ENCODE measurements at regions not wholly inside any gene's neighbourhood (a gene's known extent, or its start where the extent isn't known, plus 50 kb on each side); places are given as distances from the start of the nearest gene placed in this dataset.

GRCh38 chr10:2263561-2263960, 526.2 kb upstream of the ADARB2 start:
- Histone ChIP-seq H3K4me1 (ENCODE audit: insufficient read depth) (no peaks in the 10 kb centered on the region), H3K4me3 (no peak overlapping the region), H3K9me2 (replicated peaks; ENCODE audit: insufficient read depth) (no peaks in the 10 kb centered on the region), H3K9me3 (ENCODE audit: low read depth) (no peaks in the 10 kb centered on the region), H4K20me1 (ENCODE audit: insufficient read depth, poor library complexity, severe bottlenecking) (no peaks in the 10 kb centered on the region), H3K36me3 (replicated peaks; ENCODE audit: insufficient read depth, low read depth) (no peaks in the 10 kb centered on the region), H3K27me3 (no peaks in the 10 kb centered on the region), H3K79me2 (no peaks in the 10 kb centered on the region), H3K27ac (no peak overlapping the region), H2AFZ (no peak overlapping the region), H3K4me2 (no peak overlapping the region)
- no peak for DNase-seq (ENCODE audit: low spot score)
- no peak for TF ChIP-seq EZH2 (IDR thresholded peaks at IDR 0.05; ENCODE audit: borderline replicate concordance)
- no peak for TF ChIP-seq EZH2phosphoT487 (IDR thresholded peaks at IDR 0.05; ENCODE audit: low read depth, severe bottlenecking, unreplicated experiment)
- TF ChIP-seq CTCF (IDR thresholded peaks at IDR 0.05; ENCODE audit: poor library complexity), result no peak

- Histone ChIP-seq H3K9me2 (replicated peaks; ENCODE audit: insufficient read depth) (no peaks in the 10 kb centered on the region), H3K27me3 (no peaks in the 10 kb centered on the region), H3K9me3 (ENCODE audit: low read depth) (no peaks in the 10 kb centered on the region), H3K4me1 (ENCODE audit: insufficient read depth) (no peaks in the 10 kb centered on the region), H3K79me2 (no peaks in the 10 kb centered on the region), H3K4me3 (no peak overlapping the region), H3K36me3 (replicated peaks; ENCODE audit: insufficient read depth, low read depth) (no peaks in the 10 kb centered on the region), H3K27ac (no peak overlapping the region), H2AFZ (no peak overlapping the region), H4K20me1 (ENCODE audit: insufficient read depth, poor library complexity, severe bottlenecking) (no peaks in the 10 kb centered on the region), H3K4me2 (no peak overlapping the region)
- TF ChIP-seq CTCF (IDR thresholded peaks at IDR 0.05; ENCODE audit: poor library complexity), result no peak
- no peak for TF ChIP-seq EZH2phosphoT487 (IDR thresholded peaks at IDR 0.05; ENCODE audit: low read depth, severe bottlenecking, unreplicated experiment)
- TF ChIP-seq EZH2 (IDR thresholded peaks at IDR 0.05; ENCODE audit: borderline replicate concordance), result no peak
- WGBS (ENCODE audit: low lambda C conversion rate, missing lambda C conversion rate), result 84% methylated on average over 4 of the region's 4 CpGs
- DNase-seq (ENCODE audit: low spot score), result no peak
Measured at GRCh38 chr10:2262878-2263277, 525.6 kb upstream of the ADARB2 start.

GRCh38 chr10:2262333-2262732, 525.0 kb upstream of the ADARB2 start:
- 74% methylated on average over 2 of the region's 2 CpGs for WGBS (ENCODE audit: low lambda C conversion rate, missing lambda C conversion rate)
- H3K36me3 ChIP-seq (replicated peaks; ENCODE audit: insufficient read depth, low read depth), result no peaks in the 10 kb centered on the region
- H3K79me2 ChIP-seq, result no peaks in the 10 kb centered on the region
- H3K4me2 ChIP-seq, result no peak overlapping the region
- H3K27me3 ChIP-seq, result no peaks in the 10 kb centered on the region
- TF ChIP-seq EZH2phosphoT487 (IDR thresholded peaks at IDR 0.05; ENCODE audit: low read depth, severe bottlenecking, unreplicated experiment) (no peak), EZH2 (IDR thresholded peaks at IDR 0.05; ENCODE audit: borderline replicate concordance) (no peak), CTCF (IDR thresholded peaks at IDR 0.05; ENCODE audit: poor library complexity) (no peak)
- H3K9me2 ChIP-seq (replicated peaks; ENCODE audit: insufficient read depth), result no peaks in the 10 kb centered on the region
- no peak overlapping the region for H2AFZ ChIP-seq
- no peaks in the 10 kb centered on the region for H3K9me3 ChIP-seq (ENCODE audit: low read depth)
- H3K4me1 ChIP-seq (ENCODE audit: insufficient read depth), result no peaks in the 10 kb centered on the region
- no peak overlapping the region for H3K27ac ChIP-seq
- no peak for DNase-seq (ENCODE audit: low spot score)
- no peaks in the 10 kb centered on the region for H4K20me1 ChIP-seq (ENCODE audit: insufficient read depth, poor library complexity, severe bottlenecking)
- H3K4me3 ChIP-seq, result no peak overlapping the region

GRCh38 chr10:2256241-2256640, 518.9 kb upstream of the ADARB2 start:
- no peaks in the 10 kb centered on the region for H3K4me1 ChIP-seq (ENCODE audit: insufficient read depth)
- no peaks in the 10 kb centered on the region for H3K27me3 ChIP-seq
- 77% methylated on average over 7 of the region's 7 CpGs for WGBS (ENCODE audit: low lambda C conversion rate, missing lambda C conversion rate)
- H3K9me3 ChIP-seq (ENCODE audit: low read depth), result no peaks in the 10 kb centered on the region
- H3K4me2 ChIP-seq, result no peak overlapping the region
- no peak overlapping the region for H3K27ac ChIP-seq
- no peaks in the 10 kb centered on the region for H3K9me2 ChIP-seq (replicated peaks; ENCODE audit: insufficient read depth)
- TF ChIP-seq EZH2phosphoT487 (IDR thresholded peaks at IDR 0.05; ENCODE audit: low read depth, severe bottlenecking, unreplicated experiment), result no peak
- TF ChIP-seq EZH2 (IDR thresholded peaks at IDR 0.05; ENCODE audit: borderline replicate concordance), result no peak
- no peak for TF ChIP-seq CTCF (IDR thresholded peaks at IDR 0.05; ENCODE audit: poor library complexity)
- no peaks in the 10 kb centered on the region for H3K79me2 ChIP-seq
- H2AFZ ChIP-seq, result no peak overlapping the region
- H3K4me3 ChIP-seq, result no peak overlapping the region
- no peak for DNase-seq (ENCODE audit: low spot score)
- no peaks in the 10 kb centered on the region for H4K20me1 ChIP-seq (ENCODE audit: insufficient read depth, poor library complexity, severe bottlenecking)
- no peaks in the 10 kb centered on the region for H3K36me3 ChIP-seq (replicated peaks; ENCODE audit: insufficient read depth, low read depth)
